Natural killer cell (primary cell): ENCODE measurements at regions not wholly inside any gene's neighbourhood (a gene's known extent, or its start where the extent isn't known, plus 50 kb on each side); places are given as distances from the start of the nearest gene placed in this dataset.

Source experiments
- ATAC-seq, 3 donors: fragments of 150-1000 bp in 2 of 3; fragments of 200-7000 bp in 1 of 3; cut with Tn5 transposase; 1 replicate in 1 of 3; 2 replicates in 2 of 3; pipeline ENCODE4 v1.10.0; 2021; ENCODE audit warnings: mild to moderate bottlenecking in 2 of 3, moderate library complexity in 2 of 3
- DNase-seq, 2 donors: peaks; one replicate each; pipeline versions ENCODE4 v3.0.0 to v3.0.0-alpha.2; 2013 to 2021; ENCODE audit warnings: mixed read lengths in 1 of 2
- H3K27ac ChIP-seq: one replicate; pipeline ENCODE4 v1.5.1; 2013; ENCODE audit warnings: mild to moderate bottlenecking, low read length
- H3K27me3 ChIP-seq: one replicate; pipeline ENCODE4 v1.6.1; 2013; ENCODE audit warnings: low read length; ENCODE audit not compliant: control insufficient read depth, insufficient read depth
- H3K36me3 ChIP-seq: one replicate; pipeline ENCODE4 v1.6.1; 2013; ENCODE audit warnings: low read length; ENCODE audit not compliant: control insufficient read depth, insufficient read depth
- H3K4me1 ChIP-seq: one replicate; pipeline ENCODE4 v1.6.1; 2013; ENCODE audit warnings: low read length; ENCODE audit not compliant: control insufficient read depth, insufficient read depth
- H3K4me3 ChIP-seq: one replicate; pipeline ENCODE4 v1.5.1; 2013; ENCODE audit warnings: low read length
- H3K9me3 ChIP-seq: one replicate; pipeline ENCODE4 v1.6.1; 2013; ENCODE audit warnings: low read length; ENCODE audit not compliant: control insufficient read depth, insufficient read depth
- H3K27ac Mint-ChIP-seq, 2 donors: one replicate each; pipeline ENCODE4 v1.8.0; 2022; ENCODE audit warnings: mild to moderate bottlenecking in 2 of 2, mixed read lengths in 2 of 2, moderate library complexity in 1 of 2
- H3K27me3 Mint-ChIP-seq, 2 donors: one replicate each; pipeline ENCODE4 v1.8.0; 2022; ENCODE audit warnings: low read depth in 2 of 2, mixed read lengths in 2 of 2
- H3K36me3 Mint-ChIP-seq: one replicate; pipeline ENCODE4 v1.8.0; 2022; ENCODE audit warnings: mixed read lengths
- H3K4me1 Mint-ChIP-seq, 2 donors: one replicate each; pipeline ENCODE4 v1.8.0; 2022; ENCODE audit warnings: mixed read lengths in 2 of 2
- H3K4me3 Mint-ChIP-seq: one replicate; pipeline ENCODE4 v1.8.0; 2022; ENCODE audit warnings: mild to moderate bottlenecking, moderate library complexity, mixed read lengths
- H3K9me3 Mint-ChIP-seq, 2 donors: one replicate each; pipeline ENCODE4 v1.8.0; 2022; ENCODE audit warnings: mixed read lengths in 2 of 2
- CTCF ChIP-seq: fragments of 200-600 bp; IDR thresholded peaks from one replicate; pipeline ENCODE4 v1.8.0; 2022; ENCODE audit warnings: antibody characterized with exemption
- WGBS: methylation state at CpG from one replicate; pipeline ENCODE4 v1.1.7; 2013; ENCODE audit warnings: missing lambda C conversion rate; ENCODE audit not compliant: insufficient coverage; 5-methylcytosine and 5-hydroxymethylcytosine counted together
- intact Hi-C: fragments of 100-400 bp; cut with micrococcal nuclease; formaldehyde crosslinking; loops from one replicate; pipeline ENCODE4 v1.14.2; 2022

- intact Hi-C loops = no loop called here
- no peak overlapping the region for H3K27ac ChIP-seq
- no peaks in the 10 kb centered on the region for H3K4me1 ChIP-seq
- H3K27ac Mint-ChIP-seq = no peak overlapping the region
- H3K4me1 Mint-ChIP-seq = no peaks in the 10 kb centered on the region
- no peak for TF ChIP-seq CTCF
- no peaks in the 10 kb centered on the region for H3K9me3 Mint-ChIP-seq
- ATAC-seq = no peak
- no peak overlapping the region for H3K4me3 Mint-ChIP-seq
- H3K27me3 ChIP-seq = no peaks in the 10 kb centered on the region
- 88% methylated on average over 29 of the region's 29 CpGs for whole genome bisulfite sequencing
- H3K9me3 ChIP-seq = no peaks in the 10 kb centered on the region
- no peaks in the 10 kb centered on the region for H3K36me3 ChIP-seq
- H3K27me3 Mint-ChIP-seq = no peaks in the 10 kb centered on the region
- H3K36me3 Mint-ChIP-seq = no peaks in the 10 kb centered on the region
- no peak overlapping the region for H3K4me3 ChIP-seq
- no peak for DNase-seq
These were observed 84.6 kb downstream of the MYEOV start for GRCh38 chr11:69378303-69379141.

- Mint-ChIP-seq H3K9me3 (no peaks in the 10 kb centered on the region), H3K4me1 (no peaks in the 10 kb centered on the region), H3K36me3 (no peaks in the 10 kb centered on the region), H3K27me3 (no peaks in the 10 kb centered on the region), H3K4me3 (no peak overlapping the region), H3K27ac (no peak overlapping the region)
- Histone ChIP-seq H3K4me3 (no peak overlapping the region), H3K9me3 (no peaks in the 10 kb centered on the region), H3K27me3 (no peaks in the 10 kb centered on the region), H3K4me1 (no peaks in the 10 kb centered on the region), H3K27ac (no peak overlapping the region), H3K36me3 (no peaks in the 10 kb centered on the region)
- ATAC-seq = no peak
- TF ChIP-seq CTCF = no peak
- whole genome bisulfite sequencing = 88% methylated on average over 20 of the region's 20 CpGs
- DNase-seq = no peak
- intact Hi-C loops = no loop called here
These were observed 86.5 kb downstream of the MYEOV start for GRCh38 chr11:69380451-69380901.

GRCh38 chr11:69380921-69381581 is 87.1 kb downstream of the MYEOV start:
- Mint-ChIP-seq H3K27ac (no peak overlapping the region), H3K27me3 (no peaks in the 10 kb centered on the region), H3K4me1 (no peaks in the 10 kb centered on the region), H3K36me3 (no peaks in the 10 kb centered on the region), H3K4me3 (no peak overlapping the region), H3K9me3 (no peaks in the 10 kb centered on the region)
- H3K36me3 ChIP-seq = no peaks in the 10 kb centered on the region
- H3K27ac ChIP-seq = no peak overlapping the region
- no peaks in the 10 kb centered on the region for H3K9me3 ChIP-seq
- no peak for DNase-seq
- no peak for TF ChIP-seq CTCF
- no peak overlapping the region for H3K4me3 ChIP-seq
- H3K4me1 ChIP-seq = no peaks in the 10 kb centered on the region
- WGBS = 92% methylated on average over 10 of the region's 10 CpGs
- H3K27me3 ChIP-seq = no peaks in the 10 kb centered on the region
- no peak for ATAC-seq
- intact Hi-C loops = no loop called here
